Loucy (cell line): ENCODE measurements at regions not wholly inside any gene's neighbourhood (a gene's known extent, or its start where the extent isn't known, plus 50 kb on each side); places are given as distances from the start of the nearest gene placed in this dataset.

Experiments used
- H2AFZ ChIP-seq: fragments of 200-600 bp; sonication (generic); 2 replicates; pipeline ENCODE4 v1.6.0; 2016; ENCODE audit warnings: antibody characterized with exemption, mild to moderate bottlenecking, low read length, moderate library complexity
- H3F3A ChIP-seq: fragments of 200-600 bp; 2 replicates; pipeline ENCODE4 v1.6.0; 2016; ENCODE audit warnings: antibody characterized with exemption, low read depth, mild to moderate bottlenecking
- H3K27me3 ChIP-seq: fragments of 200-600 bp; sonication (generic); 2 replicates; pipeline ENCODE4 v1.6.1; 2014; ENCODE audit warnings: low read length, mild to moderate bottlenecking; ENCODE audit not compliant: insufficient read depth, poor library complexity, severe bottlenecking
- H3K36me3 ChIP-seq: fragments of 200-600 bp; sonication (generic); 2 replicates; pipeline ENCODE4 v1.6.1; 2016; ENCODE audit warnings: low read length; ENCODE audit not compliant: insufficient read depth
- H3K4me1 ChIP-seq: fragments of 200-600 bp; sonication (generic); 2 replicates; pipeline ENCODE4 v1.5.1; 2014; ENCODE audit warnings: low read length, mild to moderate bottlenecking; ENCODE audit not compliant: insufficient read depth, poor library complexity, severe bottlenecking
- H3K4me2 ChIP-seq: fragments of 200-600 bp; sonication (generic); 2 replicates; pipeline ENCODE4 v1.6.0; 2014; ENCODE audit warnings: antibody characterized with exemption, low read length, low read depth, mild to moderate bottlenecking; ENCODE audit not compliant: poor library complexity, severe bottlenecking
- H3K4me3 ChIP-seq: fragments of 200-600 bp; sonication (generic); 2 replicates; pipeline ENCODE4 v1.5.1; 2014; ENCODE audit warnings: low read length, mild to moderate bottlenecking, mixed read lengths; ENCODE audit not compliant: poor library complexity, severe bottlenecking
- H3K79me2 ChIP-seq: fragments of 200-600 bp; sonication (generic); 2 replicates; pipeline ENCODE4 v1.6.1; 2014; ENCODE audit warnings: low read length; ENCODE audit not compliant: insufficient read depth
- H3K9ac ChIP-seq: fragments of 200-600 bp; sonication (generic); 2 replicates; pipeline ENCODE4 v1.6.0; 2014; ENCODE audit warnings: mild to moderate bottlenecking, low read depth, low read length, moderate library complexity; ENCODE audit not compliant: poor library complexity, severe bottlenecking
- H3K9me2 ChIP-seq: fragments of 200-600 bp; sonication (generic); replicated peaks from 2 replicates; pipeline ENCODE4 v1.6.1; 2016; ENCODE audit warnings: low read depth, low read length, mixed read lengths
- H3K9me3 ChIP-seq: fragments of 200-600 bp; sonication (generic); 2 replicates; pipeline ENCODE4 v1.6.1; 2014; ENCODE audit warnings: mild to moderate bottlenecking, antibody characterized with exemption, low read length, low read depth; ENCODE audit not compliant: insufficient read depth
- H4K20me1 ChIP-seq: fragments of 200-600 bp; sonication (generic); 2 replicates; pipeline ENCODE4 v1.6.0; 2014; ENCODE audit warnings: antibody characterized with exemption, low read length, mild to moderate bottlenecking; ENCODE audit not compliant: insufficient read depth, poor library complexity, severe bottlenecking
- CTCF ChIP-seq: fragments of 200-600 bp; sonication (generic); conservative IDR thresholded peaks from 2 replicates; pipeline ENCODE4 v1.5.1; 2014; ENCODE audit warnings: mild to moderate bottlenecking, antibody characterized with exemption, low read length
- EZH2phosphoT487 ChIP-seq: fragments of 200-600 bp; IDR thresholded peaks from 2 replicates; pipeline ENCODE4 v1.6.1; 2018; ENCODE audit warnings: antibody characterized with exemption, mild to moderate bottlenecking, moderate library complexity, borderline replicate concordance

- Histone ChIP-seq H3K9ac (no peak overlapping the region), H3K9me2 (no peaks in the 10 kb centered on the region), H3F3A (no peaks in the 10 kb centered on the region), H3K4me3 (no peak overlapping the region), H3K9me3 (no peaks in the 10 kb centered on the region), H3K36me3 (no peaks in the 10 kb centered on the region), H3K4me2 (no peak overlapping the region), H3K4me1 (no peaks in the 10 kb centered on the region), H3K27me3 (no peaks in the 10 kb centered on the region), H2AFZ (no peak overlapping the region), H3K79me2 (no peaks in the 10 kb centered on the region), H4K20me1 (no peaks in the 10 kb centered on the region)
- TF ChIP-seq EZH2phosphoT487 (no peak), CTCF (no peak)
Observed at GRCh38 chr4:137387924-137388323, 144.4 kb downstream of the PCDH18 start.

- Histone ChIP-seq H3F3A (no peaks in the 10 kb centered on the region), H3K4me3 (no peak overlapping the region), H3K36me3 (no peaks in the 10 kb centered on the region), H3K9me3 (no peaks in the 10 kb centered on the region), H3K79me2 (no peaks in the 10 kb centered on the region), H4K20me1 (no peaks in the 10 kb centered on the region), H3K9me2 (no peaks in the 10 kb centered on the region), H2AFZ (no peak overlapping the region), H3K4me1 (no peaks in the 10 kb centered on the region), H3K9ac (no peak overlapping the region), H3K27me3 (no peaks in the 10 kb centered on the region), H3K4me2 (no peak overlapping the region)
- TF ChIP-seq EZH2phosphoT487 (no peak), CTCF (no peak)
Observed at GRCh38 chr4:137384476-137384875, 147.8 kb downstream of the PCDH18 start.

DNA sequence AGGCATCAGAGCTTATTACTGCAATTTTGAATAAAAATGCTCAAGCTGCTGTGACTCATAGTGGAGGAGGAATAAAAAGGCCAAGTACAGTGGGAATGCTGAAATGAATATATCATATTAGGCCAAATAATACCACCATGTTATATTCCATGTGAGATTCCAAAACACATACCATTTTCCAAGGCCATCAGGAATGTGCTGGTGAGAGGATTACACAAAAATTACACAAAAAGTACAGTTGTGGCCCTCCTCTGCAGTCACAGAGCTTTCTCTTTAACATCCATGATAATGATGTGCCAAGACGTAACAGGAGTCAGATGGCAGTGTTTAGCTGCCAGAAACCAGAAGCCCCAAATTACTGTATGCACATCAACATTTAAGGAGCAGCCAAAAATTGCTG lies 153.5 kb downstream of the PCDH18 start:
- Histone ChIP-seq H3K79me2 (no peaks in the 10 kb centered on the region), H3K4me1 (no peaks in the 10 kb centered on the region), H3K4me2 (no peak overlapping the region), H3F3A (no peaks in the 10 kb centered on the region), H3K4me3 (no peak overlapping the region), H4K20me1 (no peaks in the 10 kb centered on the region), H3K9me3 (no peaks in the 10 kb centered on the region), H2AFZ (no peak overlapping the region), H3K27me3 (no peaks in the 10 kb centered on the region), H3K9ac (no peak overlapping the region), H3K36me3 (no peaks in the 10 kb centered on the region), H3K9me2 (no peaks in the 10 kb centered on the region; the same call in 1 of the 2 replicates)
- TF ChIP-seq EZH2phosphoT487 (no peak), CTCF (no peak)
